A673 (cell line): ENCODE measurements at regions not wholly inside any gene's neighbourhood (a gene's known extent, or its start where the extent isn't known, plus 50 kb on each side); places are given as distances from the start of the nearest gene placed in this dataset.

Experiments used
- CTCF ChIP-seq: fragments of 300-800, 200-600 bp; sonication (generic); conservative IDR thresholded peaks from 2 replicates; pipeline ENCODE4 v1.5.1; 2017; ENCODE audit warnings: low read depth, mild to moderate bottlenecking, antibody characterized with exemption, low read length, moderate library complexity, mixed read lengths
- EZH2 ChIP-seq: fragments of 200-600 bp; sonication (generic); IDR thresholded peaks from 2 replicates; pipeline ENCODE4 v1.6.1; 2017; ENCODE audit warnings: borderline replicate concordance, low read depth, mild to moderate bottlenecking, mixed read lengths, antibody characterized with exemption, low read length; ENCODE audit not compliant: poor library complexity, severe bottlenecking

GRCh38 chr3:15903164-15903563 is 105.4 kb upstream of the ANKRD28 start:
- TF ChIP-seq CTCF (no peak), EZH2 (no peak)
